B cell (primary cell): ENCODE measurements at regions not wholly inside any gene's neighbourhood (a gene's known extent, or its start where the extent isn't known, plus 50 kb on each side); places are given as distances from the start of the nearest gene placed in this dataset.

Experiments
- ATAC-seq: fragments of 200-7000 bp; cut with Tn5 transposase; one replicate; pipeline ENCODE4 v1.10.0; 2021; ENCODE audit warnings: low read depth, mild to moderate bottlenecking, moderate number of reproducible peaks, moderate library complexity
- CTCF ChIA-PET: fragments of 350-600 bp; sonication (Branson Sonifier 250); formaldehyde crosslinking; loops from one replicate; lab custom pipeline; 2021; ENCODE audit warnings: antibody characterized with exemption, inconsistent platforms; lab: Charles Lee
- POLR2A ChIA-PET: fragments of 350-600 bp; sonication (Branson Sonifier 250); formaldehyde crosslinking; loops from one replicate; lab custom pipeline; 2021; ENCODE audit warnings: antibody characterized with exemption; lab: Charles Lee
- DNase-seq: peaks from one replicate; pipeline ENCODE4 v3.0.0; 2013
- H2AFZ ChIP-seq: 2 replicates; pipeline ENCODE4 v1.6.1; 2012; ENCODE audit warnings: mild to moderate bottlenecking, low read depth, low read length; ENCODE audit not compliant: insufficient read depth, poor library complexity, severe bottlenecking
- H3K27ac ChIP-seq, 2 donors: 1 replicate in 1 of 2; 2 replicates in 1 of 2; pipeline ENCODE4 v1.5.1; 2012 to 2013; ENCODE audit warnings: low read length in 2 of 2, mild to moderate bottlenecking in 2 of 2, moderate library complexity in 1 of 2
- H3K27me3 ChIP-seq, 4 experiments: fragments of 200-600 bp in 1 of 4; sonication (generic) in 1 of 4; replicated peaks in 1 of 4; 1 replicate in 2 of 4; 2 replicates in 2 of 4; pipeline versions ENCODE4 v1.6.1 to v1.7.0; 2013 to 2016; ENCODE audit warnings: low read length in 3 of 4, mild to moderate bottlenecking in 2 of 4, mixed read lengths in 1 of 4, moderate library complexity in 1 of 4; ENCODE audit not compliant: insufficient read depth in 4 of 4, control insufficient read depth in 3 of 4; ENCODE audit errors: control extremely low read depth in 1 of 4
- H3K36me3 ChIP-seq, 2 experiments: replicated peaks in 1 of 2; 1 replicate in 1 of 2; 2 replicates in 1 of 2; pipeline versions ENCODE4 v1.6.1 to v1.7.1; 2013; ENCODE audit warnings: low read length in 1 of 2; ENCODE audit not compliant: insufficient read depth in 2 of 2, control insufficient read depth in 1 of 2; ENCODE audit errors: control extremely low read depth in 1 of 2, extremely low read depth in 1 of 2
- H3K4me1 ChIP-seq, 2 donors: fragments of 200-600 bp in 1 of 2; sonication (generic) in 1 of 2; 1 replicate in 1 of 2; 2 replicates in 1 of 2; pipeline versions ENCODE4 v1.5.1 to v1.6.1; 2013 to 2017; ENCODE audit warnings: low read length in 2 of 2; ENCODE audit not compliant: control insufficient read depth in 2 of 2, insufficient read depth in 2 of 2
- H3K4me2 ChIP-seq: replicated peaks from 2 replicates; pipeline ENCODE3; 2012; ENCODE audit warnings: mild to moderate bottlenecking, low read depth, low read length; ENCODE audit not compliant: poor library complexity, severe bottlenecking
- H3K4me3 ChIP-seq, 5 experiments: fragments of 200-600 bp in 1 of 5; sonication (generic) in 1 of 5; 1 replicate in 3 of 5; 2 replicates in 2 of 5; pipeline versions ENCODE4 v1.5.1 to v1.7.0; 2011 to 2016; ENCODE audit warnings: low read length in 4 of 5, mild to moderate bottlenecking in 4 of 5, low read depth in 2 of 5, control low read depth in 1 of 5, moderate library complexity in 1 of 5; ENCODE audit not compliant: insufficient read depth in 1 of 5; ENCODE audit errors: control extremely low read depth in 1 of 5, extremely low read depth in 1 of 5
- H3K79me2 ChIP-seq: fragments of 200-600 bp; sonication (generic); one replicate; pipeline ENCODE4 v1.6.0; 2016; ENCODE audit warnings: low read length; ENCODE audit not compliant: control insufficient read depth, insufficient read depth
- H3K9ac ChIP-seq: fragments of 200-600 bp; sonication (generic); 2 replicates; pipeline ENCODE4 v1.6.1; 2017; ENCODE audit warnings: mild to moderate bottlenecking, low read length, moderate library complexity
- H3K9me3 ChIP-seq, 3 donors: one replicate each; pipeline versions ENCODE4 v1.6.1 to v1.7.1; 2013; ENCODE audit warnings: low read length in 2 of 3; ENCODE audit not compliant: control insufficient read depth in 2 of 3, insufficient read depth in 1 of 3; ENCODE audit errors: control extremely low read depth in 1 of 3
- H4K20me1 ChIP-seq: 2 replicates; pipeline ENCODE4 v1.6.0; 2012; ENCODE audit warnings: mild to moderate bottlenecking, low read length; ENCODE audit not compliant: insufficient read depth, control insufficient read depth, poor library complexity, severe bottlenecking
- H3K27ac Mint-ChIP-seq: one replicate; pipeline ENCODE4 v1.8.0; 2021; ENCODE audit warnings: mixed read lengths
- H3K27me3 Mint-ChIP-seq: one replicate; pipeline ENCODE4 v1.8.0; 2021; ENCODE audit warnings: mixed read lengths
- H3K4me1 Mint-ChIP-seq: one replicate; pipeline ENCODE4 v1.8.0; 2021; ENCODE audit warnings: mixed read lengths
- H3K4me3 Mint-ChIP-seq: one replicate; pipeline ENCODE4 v1.8.0; 2021; ENCODE audit warnings: mixed read lengths
- H3K9me3 Mint-ChIP-seq: one replicate; pipeline ENCODE4 v1.8.0; 2022; ENCODE audit warnings: mixed read lengths; ENCODE audit not compliant: insufficient read depth
- CTCF ChIP-seq: fragments of 200-600 bp; IDR thresholded peaks from one replicate; pipeline ENCODE4 v1.8.0; 2022; ENCODE audit warnings: antibody characterized with exemption, mild to moderate bottlenecking
- EZH2 ChIP-seq: IDR thresholded peaks from 2 replicates; pipeline ENCODE4 v1.6.1; 2012; ENCODE audit warnings: borderline replicate concordance, low read depth, mild to moderate bottlenecking, moderate library complexity, low read length; ENCODE audit not compliant: insufficient read depth, poor library complexity, severe bottlenecking
- WGBS: methylation state at CpG from one replicate; pipeline ENCODE4 v1.1.5; 2013; ENCODE audit warnings: missing lambda C conversion rate; ENCODE audit not compliant: insufficient coverage; 5-methylcytosine and 5-hydroxymethylcytosine counted together
- intact Hi-C: fragments of 100-400 bp; cut with micrococcal nuclease; formaldehyde crosslinking; loops from one replicate; pipeline ENCODE4 v1.10.0; 2022

DNA sequence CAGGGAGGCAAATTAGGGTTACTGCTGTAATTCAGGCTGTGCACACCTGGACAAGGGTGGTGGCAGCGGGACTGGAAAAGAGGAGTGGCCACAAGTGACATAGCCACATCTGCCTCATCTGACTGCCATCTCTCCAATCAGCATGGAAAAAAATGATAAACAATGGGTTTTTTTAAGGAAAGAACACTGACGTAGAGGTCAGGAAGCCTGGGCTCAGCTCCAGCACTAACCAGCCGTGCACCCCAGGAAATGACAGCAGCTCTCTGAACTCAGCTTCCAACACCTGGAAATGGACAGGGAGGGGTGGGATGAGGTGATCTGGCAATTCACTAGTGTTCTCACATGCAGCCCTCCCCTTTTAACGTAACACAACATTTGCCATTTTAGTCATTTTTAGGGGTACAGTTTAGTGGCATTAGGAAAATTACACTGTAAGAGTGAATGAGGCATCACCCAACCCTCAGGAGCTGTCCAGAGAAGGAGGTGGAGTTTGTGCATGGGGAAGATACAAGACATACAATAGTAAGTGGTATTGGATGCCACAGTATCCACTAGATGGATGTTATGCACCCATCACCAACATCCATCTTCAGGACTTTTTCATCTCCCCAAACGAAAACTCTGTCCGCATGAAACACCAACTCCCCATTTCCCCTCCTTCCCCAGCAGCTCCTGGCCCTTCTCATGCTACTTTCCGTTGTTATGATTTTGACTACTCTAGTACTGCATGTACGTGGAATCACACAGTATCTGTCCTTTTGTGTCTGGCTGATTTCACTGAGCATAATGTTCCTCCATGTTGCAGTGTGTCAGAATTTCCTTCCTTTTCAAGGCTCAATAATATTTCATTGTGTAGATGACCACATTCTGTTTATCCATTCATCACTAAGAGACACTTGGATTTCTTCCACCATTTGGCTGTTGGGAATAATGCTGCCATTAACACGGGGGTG is 215.5 kb upstream of the ECI2 start:
- CTCF ChIA-PET = no interaction called here
- no peaks in the 10 kb centered on the region for H3K36me3 ChIP-seq
- H3K9ac ChIP-seq = no peak overlapping the region
- DNase-seq (no peak), ATAC-seq (no peak)
- TF ChIP-seq EZH2 = no peak
- no peak for TF ChIP-seq CTCF
- no peak overlapping the region for H3K4me2 ChIP-seq
- POLR2A ChIA-PET = no interaction called here
- 70% methylated on average over 4 of the region's 9 CpGs for WGBS
- no peaks in the 10 kb centered on the region for H3K4me1 ChIP-seq
- no peaks in the 10 kb centered on the region for H3K79me2 ChIP-seq
- no peaks in the 10 kb centered on the region for H3K9me3 ChIP-seq
- no peak overlapping the region for H3K27ac ChIP-seq
- H3K4me1 Mint-ChIP-seq = peaks cover 4% of the 10 kb centered on the region
- intact Hi-C loops = no loop called here
- no peak overlapping the region for H3K4me3 Mint-ChIP-seq
- H2AFZ ChIP-seq = no peak overlapping the region
- no peak overlapping the region for H3K27ac Mint-ChIP-seq
- H4K20me1 ChIP-seq = no peaks in the 10 kb centered on the region
- H3K27me3 Mint-ChIP-seq = peaks cover 29% of the 10 kb centered on the region
- H3K27me3 ChIP-seq = peaks cover 0 to 7% (median 2%) of the 10 kb centered on the region in 4 experiments
- H3K4me3 ChIP-seq = no peak overlapping the region
- H3K9me3 Mint-ChIP-seq = no peaks in the 10 kb centered on the region

DNA sequence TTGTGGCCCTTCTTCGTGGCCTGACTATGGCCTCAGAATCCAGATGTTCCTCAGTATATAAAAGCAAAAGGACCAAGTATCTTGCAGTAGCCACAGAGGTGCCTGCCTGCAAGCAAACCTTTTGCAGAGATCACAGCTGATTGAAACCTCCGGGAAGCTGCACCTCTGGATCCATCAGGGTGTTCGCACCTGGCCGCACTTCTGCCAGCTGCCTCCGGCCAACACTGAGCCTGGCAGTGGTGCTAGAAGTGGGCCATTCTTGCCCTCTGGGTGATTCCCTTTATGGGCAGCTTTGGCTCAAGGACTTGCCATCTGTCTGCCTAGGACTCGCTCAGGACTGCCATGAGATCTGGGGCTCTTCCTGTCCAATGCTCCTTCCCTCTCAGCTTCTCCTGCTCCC is 214.6 kb upstream of the ECI2 start:
- ATAC-seq (no peak), DNase-seq (no peak)
- TF ChIP-seq CTCF (no peak), EZH2 (no peak)
- H3K9me3 Mint-ChIP-seq = no peaks in the 10 kb centered on the region
- no peaks in the 10 kb centered on the region for H4K20me1 ChIP-seq
- no peak overlapping the region for H3K4me2 ChIP-seq
- peaks cover 4% of the 10 kb centered on the region for H3K4me1 Mint-ChIP-seq
- no peak overlapping the region for H3K9ac ChIP-seq
- no peak overlapping the region for H3K27ac ChIP-seq
- intact Hi-C loops = no loop called here
- no peaks in the 10 kb centered on the region for H3K79me2 ChIP-seq
- ChIA-PET POLR2A (no interaction called here), CTCF (no interaction called here)
- H3K4me3 ChIP-seq = no peak overlapping the region
- H3K4me3 Mint-ChIP-seq = no peak overlapping the region
- H3K27me3 ChIP-seq = peaks cover 0 to 7% (median 2%) of the 10 kb centered on the region in 4 experiments
- H3K4me1 ChIP-seq = no peaks in the 10 kb centered on the region
- H3K27ac Mint-ChIP-seq = no peak overlapping the region
- H2AFZ ChIP-seq = no peak overlapping the region
- no peaks in the 10 kb centered on the region for H3K9me3 ChIP-seq
- 96% methylated on average over 6 of the region's 6 CpGs for WGBS
- H3K36me3 ChIP-seq = no peaks in the 10 kb centered on the region
- peaks cover 23% of the 10 kb centered on the region for H3K27me3 Mint-ChIP-seq
